OCI-LY7 (cell line): ENCODE measurements at regions not wholly inside any gene's neighbourhood (a gene's known extent, or its start where the extent isn't known, plus 50 kb on each side); places are given as distances from the start of the nearest gene placed in this dataset.

Experiments used
- CTCF ChIP-seq: fragments of 200-600 bp; sonication (generic); conservative IDR thresholded peaks from 2 replicates; pipeline ENCODE4 v1.5.1; 2014; ENCODE audit warnings: mild to moderate bottlenecking, antibody characterized with exemption, low read length, moderate library complexity, mixed read lengths
- EZH2phosphoT487 ChIP-seq: fragments of 200-600 bp; sonication (generic); IDR thresholded peaks from 2 replicates; pipeline ENCODE4 v1.6.1; 2018; ENCODE audit warnings: low read depth, borderline replicate concordance, mild to moderate bottlenecking, mixed run types, antibody characterized with exemption, low read length, moderate library complexity, mixed read lengths

GRCh38 chr1:30533141-30533540 lies 190.2 kb downstream of the MATN1 start:
- TF ChIP-seq CTCF: no peak
- no peak for TF ChIP-seq EZH2phosphoT487
